ENCODE measurements at regions not wholly inside any gene's neighbourhood (a gene's known extent, or its start where the extent isn't known, plus 50 kb on each side); places are given as distances from the start of the nearest gene placed in this dataset.

DNA sequence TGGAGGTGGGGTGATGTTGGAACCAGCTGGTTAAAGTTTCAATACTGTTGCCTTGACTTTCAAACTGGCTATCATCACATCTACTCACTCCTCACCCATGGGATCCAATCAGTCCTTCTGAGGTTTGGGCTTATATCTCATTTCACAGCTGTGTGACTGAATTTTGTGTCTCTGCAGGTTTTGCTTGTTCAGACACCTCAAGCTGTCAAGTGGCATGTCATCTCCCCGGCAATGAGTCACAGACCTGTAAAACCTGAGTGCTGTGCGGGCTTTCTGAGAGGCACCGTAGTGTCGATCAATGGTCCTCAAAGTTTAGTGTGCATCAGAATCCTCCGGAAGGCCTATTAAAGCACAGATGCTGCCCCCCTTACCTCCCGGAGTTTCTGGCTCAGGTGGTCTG lies 86.4 kb upstream of the RORA start:
- intact Hi-C loops (cut with micrococcal nuclease; ENCODE audit: unreplicated experiment) = no loop called here
- BruUV-seq (replicated peaks) = no TSS peak
- H3K36me3 Mint-ChIP-seq (ENCODE audit: insufficient read depth, unreplicated experiment) = no peaks in the 10 kb centered on the region
- no peak for DNase-seq
- no peak overlapping the region for H3K27ac Mint-ChIP-seq (ENCODE audit: unreplicated experiment)
- H3K4me1 Mint-ChIP-seq (ENCODE audit: low read depth, unreplicated experiment) = no peaks in the 10 kb centered on the region
- peaks cover 67% of the 10 kb centered on the region for H3K27me3 Mint-ChIP-seq (ENCODE audit: unreplicated experiment)
- no peak overlapping the region for H3K4me3 Mint-ChIP-seq (ENCODE audit: low read depth, unreplicated experiment)
- CTCF ChIA-PET = no interaction called here
- TF ChIP-seq, protein P1, sequence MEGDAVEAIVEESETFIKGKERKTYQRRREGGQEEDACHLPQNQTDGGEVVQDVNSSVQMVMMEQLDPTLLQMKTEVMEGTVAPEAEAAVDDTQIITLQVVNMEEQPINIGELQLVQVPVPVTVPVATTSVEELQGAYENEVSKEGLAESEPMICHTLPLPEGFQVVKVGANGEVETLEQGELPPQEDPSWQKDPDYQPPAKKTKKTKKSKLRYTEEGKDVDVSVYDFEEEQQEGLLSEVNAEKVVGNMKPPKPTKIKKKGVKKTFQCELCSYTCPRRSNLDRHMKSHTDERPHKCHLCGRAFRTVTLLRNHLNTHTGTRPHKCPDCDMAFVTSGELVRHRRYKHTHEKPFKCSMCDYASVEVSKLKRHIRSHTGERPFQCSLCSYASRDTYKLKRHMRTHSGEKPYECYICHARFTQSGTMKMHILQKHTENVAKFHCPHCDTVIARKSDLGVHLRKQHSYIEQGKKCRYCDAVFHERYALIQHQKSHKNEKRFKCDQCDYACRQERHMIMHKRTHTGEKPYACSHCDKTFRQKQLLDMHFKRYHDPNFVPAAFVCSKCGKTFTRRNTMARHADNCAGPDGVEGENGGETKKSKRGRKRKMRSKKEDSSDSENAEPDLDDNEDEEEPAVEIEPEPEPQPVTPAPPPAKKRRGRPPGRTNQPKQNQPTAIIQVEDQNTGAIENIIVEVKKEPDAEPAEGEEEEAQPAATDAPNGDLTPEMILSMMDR (IDR thresholded peaks at IDR 0.05; ENCODE audit: unreplicated experiment) = no peak
- H3K9me3 Mint-ChIP-seq (ENCODE audit: low read depth, unreplicated experiment) = peaks cover 10% of the 10 kb centered on the region

DNA sequence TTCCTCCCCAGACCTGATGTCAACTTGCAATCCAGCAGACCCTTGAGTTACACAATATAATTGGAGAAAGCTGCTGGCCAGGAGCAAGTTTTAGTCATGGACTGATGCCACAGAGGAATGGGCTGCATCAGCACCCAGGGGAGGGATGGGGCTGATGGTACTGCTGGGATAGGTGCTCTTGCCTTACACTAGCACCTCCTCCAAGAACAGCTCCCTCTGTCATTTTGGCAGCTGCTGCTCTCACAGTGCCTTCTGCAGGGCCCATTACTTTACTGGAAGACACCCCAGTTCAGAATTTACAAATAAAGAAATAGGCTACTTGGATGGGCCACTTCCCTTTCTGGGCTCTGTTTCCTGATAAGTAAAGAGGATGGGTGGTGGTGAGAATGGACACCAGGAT lies 85.3 kb upstream of the RORA start:
- Mint-ChIP-seq H3K27ac (ENCODE audit: unreplicated experiment) (no peak overlapping the region), H3K36me3 (ENCODE audit: insufficient read depth, unreplicated experiment) (no peaks in the 10 kb centered on the region), H3K4me3 (ENCODE audit: low read depth, unreplicated experiment) (no peak overlapping the region), H3K4me1 (ENCODE audit: low read depth, unreplicated experiment) (no peaks in the 10 kb centered on the region), H3K9me3 (ENCODE audit: low read depth, unreplicated experiment) (peaks cover 3% of the 10 kb centered on the region), H3K27me3 (ENCODE audit: unreplicated experiment) (peaks cover 62% of the 10 kb centered on the region)
- no TSS peak for BruUV-seq (replicated peaks)
- TF ChIP-seq, protein P1 (IDR thresholded peaks at IDR 0.05; ENCODE audit: unreplicated experiment) = no peak
- CTCF ChIA-PET = no interaction called here
- intact Hi-C loops (cut with micrococcal nuclease; ENCODE audit: unreplicated experiment) = no loop called here
- no peak for DNase-seq

DNA sequence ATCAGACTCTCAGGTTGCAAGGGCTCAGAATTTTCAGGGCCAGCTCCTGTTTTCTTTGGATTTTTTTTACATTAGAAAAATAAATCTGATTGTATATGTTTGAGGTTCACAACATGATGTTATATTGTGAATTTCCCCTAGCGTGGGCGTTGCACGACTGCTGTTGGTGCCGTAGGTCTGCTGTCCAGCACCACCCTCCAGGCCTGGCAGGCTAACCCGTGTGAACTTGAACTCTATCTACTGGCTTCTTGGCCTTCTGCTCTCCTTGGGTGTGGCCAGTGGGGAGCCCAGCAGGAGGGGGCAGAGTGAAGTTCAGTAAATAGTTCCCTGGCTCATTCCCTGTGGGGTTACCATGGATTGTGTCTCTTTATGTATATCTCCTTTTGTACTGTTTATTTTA lies 80.5 kb upstream of the RORA start:
- H3K4me3 Mint-ChIP-seq (ENCODE audit: low read depth, unreplicated experiment) = no peak overlapping the region
- BruUV-seq (replicated peaks) = no TSS peak
- TF ChIP-seq, protein P1 (IDR thresholded peaks at IDR 0.05; ENCODE audit: unreplicated experiment) = no peak
- H3K9me3 Mint-ChIP-seq (ENCODE audit: low read depth, unreplicated experiment) = peaks cover 2% of the 10 kb centered on the region
- intact Hi-C loops (cut with micrococcal nuclease; ENCODE audit: unreplicated experiment) = no loop called here
- H3K4me1 Mint-ChIP-seq (ENCODE audit: low read depth, unreplicated experiment) = no peaks in the 10 kb centered on the region
- H3K36me3 Mint-ChIP-seq (ENCODE audit: insufficient read depth, unreplicated experiment) = no peaks in the 10 kb centered on the region
- peaks cover 60% of the 10 kb centered on the region for H3K27me3 Mint-ChIP-seq (ENCODE audit: unreplicated experiment)
- DNase-seq = no peak
- no peak overlapping the region for H3K27ac Mint-ChIP-seq (ENCODE audit: unreplicated experiment)
- CTCF ChIA-PET = no interaction called here

DNA sequence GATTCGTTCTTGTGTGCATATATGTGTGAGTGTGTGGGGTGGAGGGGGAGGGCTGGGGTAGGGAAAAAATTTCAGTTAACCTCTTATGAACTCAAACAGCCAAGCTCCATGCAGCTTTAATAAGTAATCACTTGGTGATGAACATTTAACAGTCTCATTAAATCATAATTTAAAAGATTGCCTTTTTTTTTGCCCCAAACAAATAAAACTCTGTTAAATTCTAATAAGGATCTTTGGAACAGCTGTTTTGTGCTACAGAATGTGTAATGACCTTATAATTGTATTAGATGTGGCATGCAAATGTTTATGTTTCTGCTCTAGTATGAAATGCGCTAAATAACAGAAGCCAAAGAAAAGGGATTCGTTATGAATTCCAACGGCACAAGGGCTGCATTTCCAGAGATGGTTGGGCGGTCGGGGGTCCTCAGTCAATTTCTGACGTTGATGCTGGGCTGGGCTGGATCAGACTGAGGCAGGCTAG lies 80.0 kb upstream of the RORA start:
- intact Hi-C loops (cut with micrococcal nuclease; ENCODE audit: unreplicated experiment) = no loop called here
- no peak for DNase-seq
- Mint-ChIP-seq H3K36me3 (ENCODE audit: insufficient read depth, unreplicated experiment) (no peaks in the 10 kb centered on the region), H3K4me1 (ENCODE audit: low read depth, unreplicated experiment) (no peaks in the 10 kb centered on the region), H3K27me3 (ENCODE audit: unreplicated experiment) (peaks cover 62% of the 10 kb centered on the region), H3K27ac (ENCODE audit: unreplicated experiment) (no peak overlapping the region), H3K4me3 (ENCODE audit: low read depth, unreplicated experiment) (no peak overlapping the region), H3K9me3 (ENCODE audit: low read depth, unreplicated experiment) (peaks cover 2% of the 10 kb centered on the region)
- no TSS peak for BruUV-seq (replicated peaks)
- TF ChIP-seq, protein P1 (IDR thresholded peaks at IDR 0.05; ENCODE audit: unreplicated experiment) = no peak
- CTCF ChIA-PET = no interaction called here

Measured in Calu3 (cell line).